Uterus (tissue), 2 donors: ENCODE measurements at regions not wholly inside any gene's neighbourhood (a gene's known extent, or its start where the extent isn't known, plus 50 kb on each side); places are given as distances from the start of the nearest gene placed in this dataset.

ENCODE experiments used
- CTCF ChIP-seq, 4 experiments: fragments of 200-600 bp in 2 of 4; fragments of 450-650 bp in 2 of 4; sonication (generic) in 2 of 4; IDR thresholded peaks; one replicate each; pipeline ENCODE4 v1.5.1; 2016 to 2019; ENCODE audit warnings: antibody characterized with exemption in 4 of 4, mild to moderate bottlenecking in 2 of 4, moderate library complexity in 1 of 4
- POLR2A ChIP-seq, 2 donors: fragments of 450-650 bp; IDR thresholded peaks; one replicate each; pipeline ENCODE4 v1.6.1; 2016; ENCODE audit warnings: antibody characterized with exemption in 2 of 2, mild to moderate bottlenecking in 1 of 2, moderate library complexity in 1 of 2

DNA sequence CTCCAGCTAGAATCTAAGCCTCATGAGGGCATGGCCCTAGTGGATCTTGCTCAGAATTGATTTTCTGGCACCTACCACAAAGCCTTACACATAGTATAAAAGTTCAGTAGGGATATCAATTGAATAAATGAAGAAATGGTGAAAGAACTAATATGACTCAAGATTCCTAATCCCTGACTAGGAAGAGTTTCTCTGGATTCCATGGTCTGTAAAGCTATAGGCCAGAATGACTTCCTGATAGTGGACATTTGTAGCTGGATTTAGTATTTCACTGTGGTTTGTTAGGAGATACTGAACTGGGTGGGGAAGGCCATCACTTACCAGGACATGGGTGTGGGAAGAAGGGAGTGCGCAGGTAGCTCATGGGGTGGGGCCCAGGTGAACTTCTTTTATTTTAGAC lies 168.9 kb downstream of the RAP2B start:
- TF ChIP-seq CTCF (IDR thresholded peaks at IDR 0.05): no peak
- TF ChIP-seq POLR2A (IDR thresholded peaks at IDR 0.05): no peak
